K562 (cell line): ENCODE measurements at regions not wholly inside any gene's neighbourhood (a gene's known extent, or its start where the extent isn't known, plus 50 kb on each side); places are given as distances from the start of the nearest gene placed in this dataset.

ENCODE experiments used
- E2F8 ChIP-seq: fragments of 450-650 bp; IDR thresholded peaks from 2 replicates; pipeline ENCODE4 v1.7.1; 2018; ENCODE audit warnings: mild to moderate bottlenecking, low read depth; ENCODE audit not compliant: partially characterized antibody
- ELK1 ChIP-seq: sonication (generic); formaldehyde crosslinking; IDR thresholded peaks from 2 replicates; pipeline ENCODE4 v1.8.1; 2022; ENCODE audit warnings: missing genetic modification reagents
- HNRNPUL1 ChIP-seq: fragments of 200-400 bp; formaldehyde crosslinking; IDR thresholded peaks from 2 replicates; pipeline ENCODE4 v1.6.1; 2017; ENCODE audit warnings: low read length
- RFX5 ChIP-seq: IDR thresholded peaks from 2 replicates; pipeline ENCODE4 v1.6.1; 2011; ENCODE audit warnings: low read depth, mild to moderate bottlenecking, improper control_type of control experiment, low read length
- SMC3 ChIP-seq: conservative IDR thresholded peaks from 2 replicates; pipeline ENCODE4 v1.6.1; 2011; ENCODE audit warnings: low read depth, low read length, improper control_type of control experiment; ENCODE audit not compliant: insufficient read depth
- THRA ChIP-seq: fragments of 450-650 bp; IDR thresholded peaks from 2 replicates; pipeline ENCODE4 v1.6.1; 2017; ENCODE audit warnings: mild to moderate bottlenecking, moderate library complexity

- TF ChIP-seq E2F8 (no peak), ELK1 (CRISPR knock-in tag) (no peak), THRA (no peak), HNRNPUL1 (no peak), SMC3 (no peak), RFX5 (no peak)
Observed at GRCh38 chr7:156092307-156092706, 280.0 kb upstream of the SHH start (continued).
